ENCODE measurements at regions not wholly inside any gene's neighbourhood (a gene's known extent, or its start where the extent isn't known, plus 50 kb on each side); places are given as distances from the start of the nearest gene placed in this dataset.

GRCh38 chr1:58363585-58363984 lies 182.9 kb downstream of the OMA1 start:
- TF ChIP-seq EZH2 (IDR thresholded peaks at IDR 0.05; ENCODE audit: borderline replicate concordance, low read depth, low read length, poor library complexity, severe bottlenecking) (no peak), CTCF (conservative IDR thresholded peaks at IDR 0.05; ENCODE audit: low read depth, low read length) (no peak)
- peaks cover 7% of the 10 kb centered on the region for H3K4me1 ChIP-seq (ENCODE audit: insufficient read depth, low read length, poor library complexity, severe bottlenecking)
- intact Hi-C loops (cut with micrococcal nuclease; ENCODE audit: unreplicated experiment), result no loop called here
- CTCF ChIA-PET, result no interaction called here
- no peaks in the 10 kb centered on the region for H3K27me3 ChIP-seq (replicated peaks; ENCODE audit: insufficient read depth, low read depth, low read length, poor library complexity)
- no TSS peak for BruUV-seq (replicated peaks)
- no peaks in the 10 kb centered on the region for H3K9me3 ChIP-seq (ENCODE audit: low read depth, low read length, poor library complexity, severe bottlenecking)
- H3K36me3 ChIP-seq (ENCODE audit: insufficient read depth, low read length, poor library complexity, severe bottlenecking), result no peaks in the 10 kb centered on the region
- H3K4me3 ChIP-seq (ENCODE audit: low read depth, low read length, poor library complexity, severe bottlenecking), result no peak overlapping the region
- POLR2A ChIA-PET (ENCODE audit: low non-redundant PET), result no interaction called here
- no peak overlapping the region for H3K27ac ChIP-seq (ENCODE audit: low read depth, low read length, poor library complexity, severe bottlenecking)
- DNase-seq (ENCODE audit: low spot score), result peak; percentile 63

- no peaks in the 10 kb centered on the region for H3K36me3 ChIP-seq (ENCODE audit: insufficient read depth, low read length, poor library complexity, severe bottlenecking)
- intact Hi-C loops (cut with micrococcal nuclease; ENCODE audit: unreplicated experiment), result no loop called here
- no TSS peak for BruUV-seq (replicated peaks)
- H3K27ac ChIP-seq (ENCODE audit: low read depth, low read length, poor library complexity, severe bottlenecking), result no peak overlapping the region
- no peak for DNase-seq (ENCODE audit: low spot score)
- no peaks in the 10 kb centered on the region for H3K9me3 ChIP-seq (ENCODE audit: low read depth, low read length, poor library complexity, severe bottlenecking)
- peaks cover 7% of the 10 kb centered on the region for H3K4me1 ChIP-seq (ENCODE audit: insufficient read depth, low read length, poor library complexity, severe bottlenecking)
- CTCF ChIA-PET, result no interaction called here
- H3K27me3 ChIP-seq (replicated peaks; ENCODE audit: insufficient read depth, low read depth, low read length, poor library complexity), result no peaks in the 10 kb centered on the region
- H3K4me3 ChIP-seq (ENCODE audit: low read depth, low read length, poor library complexity, severe bottlenecking), result no peak overlapping the region
- POLR2A ChIA-PET (ENCODE audit: low non-redundant PET), result no interaction called here
- TF ChIP-seq EZH2 (IDR thresholded peaks at IDR 0.05; ENCODE audit: borderline replicate concordance, low read depth, low read length, poor library complexity, severe bottlenecking) (no peak), CTCF (conservative IDR thresholded peaks at IDR 0.05; ENCODE audit: low read depth, low read length) (no peak)
Observed at GRCh38 chr1:58361134-58361533, 185.4 kb downstream of the OMA1 start.

GRCh38 chr1:58358346-58358745 lies 188.2 kb downstream of the OMA1 start:
- intact Hi-C loops (cut with micrococcal nuclease; ENCODE audit: unreplicated experiment), result no loop called here
- no peaks in the 10 kb centered on the region for H3K9me3 ChIP-seq (ENCODE audit: low read depth, low read length, poor library complexity, severe bottlenecking)
- no peak for TF ChIP-seq EZH2 (IDR thresholded peaks at IDR 0.05; ENCODE audit: borderline replicate concordance, low read depth, low read length, poor library complexity, severe bottlenecking)
- no peak for TF ChIP-seq CTCF (conservative IDR thresholded peaks at IDR 0.05; ENCODE audit: low read depth, low read length)
- H3K4me1 ChIP-seq (ENCODE audit: insufficient read depth, low read length, poor library complexity, severe bottlenecking), result peaks cover 1% of the 10 kb centered on the region
- no peak overlapping the region for H3K27ac ChIP-seq (ENCODE audit: low read depth, low read length, poor library complexity, severe bottlenecking)
- H3K27me3 ChIP-seq (replicated peaks; ENCODE audit: insufficient read depth, low read depth, low read length, poor library complexity), result no peaks in the 10 kb centered on the region
- ChIA-PET CTCF (no interaction called here), POLR2A (ENCODE audit: low non-redundant PET) (no interaction called here)
- BruUV-seq (replicated peaks), result no TSS peak
- no peaks in the 10 kb centered on the region for H3K36me3 ChIP-seq (ENCODE audit: insufficient read depth, low read length, poor library complexity, severe bottlenecking)
- no peak overlapping the region for H3K4me3 ChIP-seq (ENCODE audit: low read depth, low read length, poor library complexity, severe bottlenecking)
- DNase-seq (ENCODE audit: low spot score), result peak; percentile 35
